Ascending aorta (tissue), 2 donors: ENCODE measurements at regions not wholly inside any gene's neighbourhood (a gene's known extent, or its start where the extent isn't known, plus 50 kb on each side); places are given as distances from the start of the nearest gene placed in this dataset.

Source experiments
- DNase-seq, 2 donors: peaks; one replicate each; pipeline ENCODE4 v3.0.0-alpha.2; 2019; ENCODE audit warnings: low spot score in 2 of 2
- H3K27ac ChIP-seq, 2 donors: fragments of 200-600 bp; sonication (generic); one replicate each; pipeline ENCODE4 v1.5.1; 2016 to 2017; ENCODE audit warnings: mild to moderate bottlenecking in 1 of 2
- H3K27me3 ChIP-seq: fragments of 200-600 bp; sonication (generic); one replicate; pipeline ENCODE4 v1.5.1; 2017
- H3K36me3 ChIP-seq, 2 donors: fragments of 200-600 bp; sonication (generic); one replicate each; pipeline ENCODE4 v1.5.1; 2016
- H3K4me1 ChIP-seq, 2 donors: fragments of 200-600 bp; sonication (generic); one replicate each; pipeline ENCODE4 v1.5.1; 2016 to 2017; ENCODE audit warnings: mild to moderate bottlenecking in 1 of 2
- H3K4me3 ChIP-seq, 2 donors: fragments of 200-600 bp; sonication (generic); one replicate each; pipeline ENCODE4 v1.5.1; 2016 to 2017; ENCODE audit warnings: mild to moderate bottlenecking in 1 of 2
- H3K9me3 ChIP-seq, 2 donors: fragments of 200-600 bp; sonication (generic); one replicate each; pipeline ENCODE4 v1.5.1; 2016
- intact Hi-C: fragments of 100-400 bp; cut with DNase I; formaldehyde crosslinking; loops from one replicate; pipeline ENCODE4 v1.15.1; 2023
- TF ChIP-seq, protein P1 (sequence below), 3 experiments: fragments of 200-600 bp in 2 of 3; fragments of 450-650 bp in 1 of 3; sonication (generic) in 2 of 3; IDR thresholded peaks; one replicate each; pipeline ENCODE4 v1.5.1; 2016 to 2019; ENCODE audit warnings: antibody characterized with exemption in 3 of 3, mild to moderate bottlenecking in 1 of 3, moderate library complexity in 1 of 3

DNA sequence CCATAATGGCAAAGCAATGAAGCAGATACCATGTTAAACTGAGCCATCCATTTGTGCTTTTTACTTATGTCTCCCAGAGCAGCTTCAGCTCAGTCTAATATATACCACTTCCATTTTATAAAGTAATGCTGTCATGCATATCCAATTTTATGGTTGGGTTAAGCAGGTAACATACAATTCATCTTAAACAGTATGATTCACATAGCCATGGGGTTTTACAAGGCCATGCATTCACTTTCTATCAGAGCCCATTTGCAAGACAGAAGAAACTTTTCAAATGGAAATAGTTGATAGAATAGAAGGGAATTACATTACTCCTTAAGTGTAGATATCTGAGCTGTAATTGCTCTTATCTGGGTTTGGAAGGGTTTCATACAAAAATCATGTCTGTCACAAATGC lies 580.5 kb upstream of the CXADR start:
- Histone ChIP-seq H3K9me3 (no peaks in the 10 kb centered on the region), H3K27ac (no peak overlapping the region), H3K4me1 (no peaks in the 10 kb centered on the region), H3K4me3 (no peak overlapping the region), H3K27me3 (no peaks in the 10 kb centered on the region), H3K36me3 (no peaks in the 10 kb centered on the region)
- DNase-seq: no peak
- intact Hi-C loops: no loop called here
- TF ChIP-seq, protein P1, sequence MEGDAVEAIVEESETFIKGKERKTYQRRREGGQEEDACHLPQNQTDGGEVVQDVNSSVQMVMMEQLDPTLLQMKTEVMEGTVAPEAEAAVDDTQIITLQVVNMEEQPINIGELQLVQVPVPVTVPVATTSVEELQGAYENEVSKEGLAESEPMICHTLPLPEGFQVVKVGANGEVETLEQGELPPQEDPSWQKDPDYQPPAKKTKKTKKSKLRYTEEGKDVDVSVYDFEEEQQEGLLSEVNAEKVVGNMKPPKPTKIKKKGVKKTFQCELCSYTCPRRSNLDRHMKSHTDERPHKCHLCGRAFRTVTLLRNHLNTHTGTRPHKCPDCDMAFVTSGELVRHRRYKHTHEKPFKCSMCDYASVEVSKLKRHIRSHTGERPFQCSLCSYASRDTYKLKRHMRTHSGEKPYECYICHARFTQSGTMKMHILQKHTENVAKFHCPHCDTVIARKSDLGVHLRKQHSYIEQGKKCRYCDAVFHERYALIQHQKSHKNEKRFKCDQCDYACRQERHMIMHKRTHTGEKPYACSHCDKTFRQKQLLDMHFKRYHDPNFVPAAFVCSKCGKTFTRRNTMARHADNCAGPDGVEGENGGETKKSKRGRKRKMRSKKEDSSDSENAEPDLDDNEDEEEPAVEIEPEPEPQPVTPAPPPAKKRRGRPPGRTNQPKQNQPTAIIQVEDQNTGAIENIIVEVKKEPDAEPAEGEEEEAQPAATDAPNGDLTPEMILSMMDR (IDR thresholded peaks at IDR 0.05): no peak

- Histone ChIP-seq H3K9me3 (no peaks in the 10 kb centered on the region), H3K36me3 (no peaks in the 10 kb centered on the region), H3K4me1 (no peaks in the 10 kb centered on the region), H3K27ac (no peak overlapping the region), H3K4me3 (no peak overlapping the region), H3K27me3 (no peaks in the 10 kb centered on the region)
- intact Hi-C loops: no loop called here
- DNase-seq: no peak
- TF ChIP-seq, protein P1 (IDR thresholded peaks at IDR 0.05): no peak
Observed at GRCh38 chr21:16942703-16943102, 570.1 kb upstream of the CXADR start.

- no peak overlapping the region for H3K4me3 ChIP-seq
- H3K9me3 ChIP-seq: no peaks in the 10 kb centered on the region
- H3K27ac ChIP-seq: no peak overlapping the region
- H3K4me1 ChIP-seq: no peaks in the 10 kb centered on the region
- TF ChIP-seq, protein P1 (IDR thresholded peaks at IDR 0.05): no peak
- H3K36me3 ChIP-seq: no peaks in the 10 kb centered on the region
- DNase-seq: no peak
- intact Hi-C loops: no loop called here
- H3K27me3 ChIP-seq: no peaks in the 10 kb centered on the region
Observed at GRCh38 chr21:16943231-16943630, 569.6 kb upstream of the CXADR start.

GRCh38 chr21:16945580-16945979 lies 567.3 kb upstream of the CXADR start:
- H3K9me3 ChIP-seq: no peaks in the 10 kb centered on the region
- no peak for DNase-seq
- intact Hi-C loops: no loop called here
- no peak overlapping the region for H3K4me3 ChIP-seq
- H3K36me3 ChIP-seq: no peaks in the 10 kb centered on the region
- TF ChIP-seq, protein P1 (IDR thresholded peaks at IDR 0.05): no peak
- H3K27me3 ChIP-seq: no peaks in the 10 kb centered on the region
- no peak overlapping the region for H3K27ac ChIP-seq
- H3K4me1 ChIP-seq: no peaks in the 10 kb centered on the region

DNA sequence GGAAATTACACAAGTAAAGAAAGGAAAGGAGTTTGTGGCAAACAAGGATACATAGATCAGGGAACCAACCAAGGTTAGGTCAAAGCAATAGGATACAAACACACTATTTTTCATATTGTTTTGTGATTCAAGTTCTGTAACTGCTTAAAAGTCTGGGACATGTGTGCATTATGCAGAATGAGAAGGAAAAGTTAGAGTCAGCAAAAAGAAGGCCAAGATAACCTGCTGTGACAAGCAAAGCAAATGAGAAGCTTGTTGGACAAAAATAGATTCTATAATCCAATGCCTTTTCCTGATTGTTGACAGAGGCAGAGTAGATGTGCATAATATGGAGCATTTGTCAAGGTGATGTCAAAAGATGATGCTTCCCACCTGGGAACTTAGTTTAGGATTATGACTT lies 556.0 kb upstream of the CXADR start:
- Histone ChIP-seq H3K4me3 (no peak overlapping the region), H3K9me3 (no peaks in the 10 kb centered on the region), H3K4me1 (no peaks in the 10 kb centered on the region), H3K27me3 (no peaks in the 10 kb centered on the region), H3K36me3 (no peaks in the 10 kb centered on the region), H3K27ac (no peak overlapping the region)
- intact Hi-C loops: no loop called here
- TF ChIP-seq, protein P1 (IDR thresholded peaks at IDR 0.05): no peak
- no peak for DNase-seq

DNA sequence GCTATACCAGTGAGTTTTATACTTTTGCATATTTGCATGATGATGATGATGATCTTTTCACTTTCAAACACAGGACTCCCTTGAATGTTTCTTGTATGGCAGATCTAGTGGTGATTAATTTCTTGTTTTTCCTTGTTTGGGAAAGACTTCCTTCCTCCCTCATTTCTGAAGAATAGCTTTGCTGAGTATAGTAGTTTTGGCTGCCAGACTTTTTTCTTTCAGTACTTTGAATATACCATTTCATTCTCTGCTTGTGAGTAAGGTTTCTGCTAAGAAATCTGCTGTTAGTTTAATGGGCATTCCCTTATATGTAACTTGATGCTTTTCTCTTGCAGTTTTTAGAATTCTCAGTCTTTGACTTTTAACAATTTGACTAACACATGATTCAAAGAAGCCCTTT lies 547.4 kb upstream of the CXADR start:
- Histone ChIP-seq H3K36me3 (no peaks in the 10 kb centered on the region), H3K4me3 (no peak overlapping the region), H3K27ac (no peak overlapping the region), H3K4me1 (peaks cover 0 to 2% of the 10 kb centered on the region in 2 donors), H3K9me3 (peaks cover 3 to 11% of the 10 kb centered on the region in 2 donors), H3K27me3 (no peaks in the 10 kb centered on the region)
- intact Hi-C loops: no loop called here
- TF ChIP-seq, protein P1 (IDR thresholded peaks at IDR 0.05): no peak
- no peak for DNase-seq
